AG10803 (cell line): ENCODE measurements at regions not wholly inside any gene's neighbourhood (a gene's known extent, or its start where the extent isn't known, plus 50 kb on each side); places are given as distances from the start of the nearest gene placed in this dataset.

Experiments
- DNase-seq: peaks from one replicate; pipeline ENCODE4 v3.0.0; 2010; ENCODE audit warnings: low read depth
- H3K4me3 ChIP-seq: 2 replicates; pipeline ENCODE4 v1.5.1; 2011; ENCODE audit warnings: mild to moderate bottlenecking, low read length, control low read depth
- TF ChIP-seq, protein P1 (sequence below): conservative IDR thresholded peaks from 2 replicates; pipeline ENCODE4 v1.5.1; 2011; ENCODE audit warnings: mild to moderate bottlenecking, low read length, control low read depth, inconsistent platforms

- no peak for DNase-seq
- H3K4me3 ChIP-seq: no peak overlapping the region
- TF ChIP-seq, protein P1, sequence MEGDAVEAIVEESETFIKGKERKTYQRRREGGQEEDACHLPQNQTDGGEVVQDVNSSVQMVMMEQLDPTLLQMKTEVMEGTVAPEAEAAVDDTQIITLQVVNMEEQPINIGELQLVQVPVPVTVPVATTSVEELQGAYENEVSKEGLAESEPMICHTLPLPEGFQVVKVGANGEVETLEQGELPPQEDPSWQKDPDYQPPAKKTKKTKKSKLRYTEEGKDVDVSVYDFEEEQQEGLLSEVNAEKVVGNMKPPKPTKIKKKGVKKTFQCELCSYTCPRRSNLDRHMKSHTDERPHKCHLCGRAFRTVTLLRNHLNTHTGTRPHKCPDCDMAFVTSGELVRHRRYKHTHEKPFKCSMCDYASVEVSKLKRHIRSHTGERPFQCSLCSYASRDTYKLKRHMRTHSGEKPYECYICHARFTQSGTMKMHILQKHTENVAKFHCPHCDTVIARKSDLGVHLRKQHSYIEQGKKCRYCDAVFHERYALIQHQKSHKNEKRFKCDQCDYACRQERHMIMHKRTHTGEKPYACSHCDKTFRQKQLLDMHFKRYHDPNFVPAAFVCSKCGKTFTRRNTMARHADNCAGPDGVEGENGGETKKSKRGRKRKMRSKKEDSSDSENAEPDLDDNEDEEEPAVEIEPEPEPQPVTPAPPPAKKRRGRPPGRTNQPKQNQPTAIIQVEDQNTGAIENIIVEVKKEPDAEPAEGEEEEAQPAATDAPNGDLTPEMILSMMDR: no peak
These were observed 95.1 kb upstream of the MSH6 start for GRCh38 chr2:47687856-47688255.

GRCh38 chr2:47686018-47686417 lies 96.9 kb upstream of the MSH6 start:
- no peak for DNase-seq
- H3K4me3 ChIP-seq: no peak overlapping the region
- TF ChIP-seq, protein P1: no peak

- H3K4me3 ChIP-seq: no peak overlapping the region
- DNase-seq: no peak
- TF ChIP-seq, protein P1: no peak
These were observed 100.7 kb upstream of the MSH6 start for GRCh38 chr2:47682216-47682749.

DNA sequence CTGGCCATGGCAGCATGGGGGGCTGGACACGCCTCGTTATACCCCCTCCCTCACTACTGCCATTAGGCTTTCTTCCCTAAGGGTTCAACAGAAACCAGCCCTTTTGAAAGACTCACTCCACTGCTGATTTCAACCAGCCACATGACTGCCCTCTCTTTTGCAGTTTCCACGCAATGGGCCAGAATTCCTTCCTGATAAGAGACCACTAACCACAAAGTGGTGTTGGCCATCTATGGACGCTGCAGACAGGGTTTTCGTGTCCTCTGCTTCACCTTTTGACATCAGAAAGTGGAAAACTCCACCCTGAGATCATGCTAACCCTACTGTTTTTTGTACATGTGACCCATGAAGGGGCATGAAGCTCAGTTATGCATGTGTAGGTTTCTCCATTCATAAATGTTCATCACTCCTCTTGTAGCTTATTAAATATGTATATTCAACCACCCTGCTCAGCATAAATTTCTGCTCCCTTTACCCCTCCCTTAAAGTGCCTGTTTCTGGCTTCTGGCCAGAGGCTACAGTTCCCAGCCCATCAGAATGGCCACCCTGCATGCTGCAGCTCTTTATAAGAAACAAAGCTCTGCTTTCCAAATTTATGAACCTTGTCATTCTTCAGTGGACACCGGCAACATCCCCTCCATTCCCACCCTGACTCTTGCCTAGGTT lies 105.6 kb upstream of the KCNK12 start:
- no peak for DNase-seq
- TF ChIP-seq, protein P1: no peak
- H3K4me3 ChIP-seq: no peak overlapping the region

DNA sequence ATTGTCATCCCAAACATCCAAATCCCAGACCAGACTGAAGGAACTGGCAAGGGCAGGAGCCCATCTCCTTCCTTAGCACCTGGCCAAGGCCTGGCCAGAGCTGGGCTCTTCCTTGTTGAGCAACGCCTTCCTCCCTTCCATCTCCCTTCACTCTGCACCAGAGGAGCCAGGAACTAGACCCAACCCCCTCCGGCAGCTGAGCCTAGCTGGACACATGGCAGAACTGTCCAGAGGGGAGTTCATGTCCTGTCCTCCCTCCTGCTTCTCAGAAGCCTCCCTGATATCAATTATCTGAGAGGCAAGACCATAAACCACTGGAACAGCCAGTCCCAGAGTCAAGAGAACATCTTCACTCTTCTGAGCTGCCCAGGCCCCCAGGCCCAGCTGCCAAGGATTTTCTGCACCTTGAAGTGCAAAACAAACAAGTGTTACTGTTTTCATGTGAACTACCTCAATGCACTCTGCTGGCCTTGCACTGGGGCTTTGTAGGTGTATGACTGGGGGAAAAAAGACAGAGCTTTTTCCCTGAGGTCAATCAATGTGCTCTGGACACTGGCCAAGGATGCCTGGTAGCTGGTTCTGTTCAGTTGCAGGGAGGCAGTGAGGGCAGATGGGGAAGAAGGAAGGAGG lies 104.5 kb upstream of the KCNK12 start:
- DNase-seq: no peak
- TF ChIP-seq, protein P1: no peak
- H3K4me3 ChIP-seq: no peak overlapping the region

DNA sequence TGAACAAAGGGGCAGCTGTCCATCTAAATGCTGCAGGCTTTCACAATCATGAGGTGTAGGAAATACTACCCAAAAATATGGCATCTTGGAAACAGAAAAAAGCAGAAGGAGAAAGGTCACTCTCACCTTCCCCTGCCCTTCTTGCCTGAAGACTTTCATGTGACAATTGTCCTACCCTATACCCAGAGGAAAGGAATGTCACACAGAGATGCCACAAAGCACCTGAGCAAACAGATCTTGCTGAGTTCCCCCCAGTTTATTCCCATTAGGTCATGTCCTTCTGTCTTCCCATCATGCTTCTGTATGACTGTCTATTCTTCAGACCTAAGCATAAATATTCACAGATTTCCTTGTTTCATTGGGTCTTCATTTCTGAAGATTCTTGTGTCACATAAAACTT lies 95.5 kb upstream of the KCNK12 start:
- no peak overlapping the region for H3K4me3 ChIP-seq
- no peak for DNase-seq
- TF ChIP-seq, protein P1: no peak

DNA sequence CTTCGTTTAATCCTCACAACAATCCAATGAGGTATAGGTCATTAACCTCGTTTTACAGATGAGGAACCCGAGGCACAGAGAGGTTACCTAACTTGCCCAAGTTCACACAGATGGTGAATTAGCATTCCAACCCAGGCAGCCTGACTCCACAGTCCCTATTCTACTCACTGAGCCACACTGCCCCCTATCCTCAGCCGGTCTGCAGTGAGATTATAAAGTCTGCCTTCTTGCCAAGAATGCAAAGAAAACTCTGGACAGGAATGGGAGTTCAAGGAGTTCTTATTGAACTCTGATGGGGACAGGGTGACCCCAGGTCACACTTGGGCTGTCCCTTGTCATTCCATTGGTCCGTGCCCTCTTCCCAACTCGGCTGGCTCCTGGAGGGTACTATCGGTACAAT lies 94.0 kb upstream of the KCNK12 start:
- TF ChIP-seq, protein P1: no peak
- H3K4me3 ChIP-seq: no peak overlapping the region
- DNase-seq: no peak
